ENCODE measurements at regions not wholly inside any gene's neighbourhood (a gene's known extent, or its start where the extent isn't known, plus 50 kb on each side); places are given as distances from the start of the nearest gene placed in this dataset.

GRCh38 chr18:5632041-5632440 lies 88.2 kb upstream of the EPB41L3 start:
- H3K27me3 Mint-ChIP-seq = peaks cover 52% of the 10 kb centered on the region
- H3K4me3 Mint-ChIP-seq = no peak overlapping the region
- H3K9me3 Mint-ChIP-seq = no peaks in the 10 kb centered on the region
- H3K27ac Mint-ChIP-seq = no peak overlapping the region
- peaks cover 3% of the 10 kb centered on the region for H3K4me1 Mint-ChIP-seq
- no peak for DNase-seq
- no peaks in the 10 kb centered on the region for H3K36me3 Mint-ChIP-seq

DNA sequence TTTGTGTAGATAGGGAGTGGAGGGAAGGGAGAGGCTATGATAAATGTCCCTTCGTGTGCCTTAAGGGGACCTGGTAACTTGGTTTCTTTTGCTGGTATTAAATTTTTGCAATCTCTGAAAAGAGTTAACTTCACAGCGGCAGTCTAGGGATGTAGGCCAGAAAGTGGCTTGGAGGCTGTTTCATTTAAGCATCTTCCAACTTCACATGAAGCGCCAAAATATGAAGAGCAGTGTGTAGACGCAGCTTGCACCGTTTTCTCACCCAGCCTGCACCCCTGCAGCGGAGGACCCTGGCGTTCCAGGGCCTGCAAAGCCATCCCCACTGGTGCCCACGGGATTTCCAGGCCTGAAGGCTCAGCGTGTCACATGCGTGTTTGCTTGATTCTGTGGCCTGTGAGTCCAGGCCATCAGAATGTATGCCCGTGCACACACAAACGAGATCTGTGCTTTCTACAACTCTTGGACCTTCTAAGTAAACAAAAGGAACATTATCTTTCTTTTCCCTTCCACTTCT lies 87.2 kb upstream of the EPB41L3 start:
- no peak overlapping the region for H3K4me3 Mint-ChIP-seq
- H3K9me3 Mint-ChIP-seq = no peaks in the 10 kb centered on the region
- no peak overlapping the region for H3K27ac Mint-ChIP-seq
- H3K27me3 Mint-ChIP-seq = peaks cover 48% of the 10 kb centered on the region
- no peaks in the 10 kb centered on the region for H3K36me3 Mint-ChIP-seq
- H3K4me1 Mint-ChIP-seq = peaks cover 3% of the 10 kb centered on the region
- no peak for DNase-seq

GRCh38 chr18:5630057-5630899 lies 86.5 kb upstream of the EPB41L3 start:
- H3K27ac Mint-ChIP-seq = no peak overlapping the region
- H3K4me3 Mint-ChIP-seq = no peak overlapping the region
- peak; percentile 66 for DNase-seq
- H3K27me3 Mint-ChIP-seq = peaks cover 44% of the 10 kb centered on the region
- peaks cover 3% of the 10 kb centered on the region for H3K4me1 Mint-ChIP-seq
- no peaks in the 10 kb centered on the region for H3K9me3 Mint-ChIP-seq
- no peaks in the 10 kb centered on the region for H3K36me3 Mint-ChIP-seq

DNA sequence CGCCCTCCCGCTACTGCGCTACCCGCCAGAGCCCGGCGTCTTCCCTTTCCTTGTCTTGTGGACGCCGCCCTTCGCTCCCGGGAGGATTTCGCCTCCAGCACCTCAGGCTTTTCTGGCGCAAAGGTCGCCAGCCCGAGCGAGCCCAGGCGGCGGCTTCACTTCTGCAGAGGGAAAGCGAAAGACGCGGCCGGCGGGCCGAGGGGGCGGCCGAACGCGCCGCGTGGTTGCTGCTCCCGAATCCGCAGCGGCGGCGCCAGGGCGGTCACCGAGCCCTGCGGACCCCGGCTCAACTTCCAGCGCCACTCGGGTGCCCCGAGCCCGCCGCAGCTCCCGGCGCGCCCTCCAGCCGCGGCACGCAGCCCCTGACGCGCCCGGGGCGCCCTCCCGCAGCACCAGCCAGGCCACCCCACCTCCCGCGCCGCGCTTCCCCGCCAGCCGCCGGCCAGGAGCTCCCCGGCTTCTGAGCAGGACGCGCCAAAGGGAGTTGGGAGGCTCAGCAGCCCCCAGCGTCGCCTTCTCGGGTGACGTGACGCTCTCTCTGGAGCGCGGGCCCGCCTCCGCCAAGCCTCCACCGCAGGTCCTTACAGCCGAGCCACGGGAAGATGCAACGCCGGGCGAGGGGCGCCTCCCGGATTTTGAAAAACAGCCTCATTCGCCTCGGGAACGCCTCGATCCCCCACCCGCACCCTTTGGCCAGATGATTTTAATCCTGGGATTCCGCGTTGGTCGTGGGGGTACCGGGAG lies 84.9 kb upstream of the EPB41L3 start:
- Mint-ChIP-seq H3K27ac (no peak overlapping the region), H3K9me3 (no peaks in the 10 kb centered on the region)

DNA sequence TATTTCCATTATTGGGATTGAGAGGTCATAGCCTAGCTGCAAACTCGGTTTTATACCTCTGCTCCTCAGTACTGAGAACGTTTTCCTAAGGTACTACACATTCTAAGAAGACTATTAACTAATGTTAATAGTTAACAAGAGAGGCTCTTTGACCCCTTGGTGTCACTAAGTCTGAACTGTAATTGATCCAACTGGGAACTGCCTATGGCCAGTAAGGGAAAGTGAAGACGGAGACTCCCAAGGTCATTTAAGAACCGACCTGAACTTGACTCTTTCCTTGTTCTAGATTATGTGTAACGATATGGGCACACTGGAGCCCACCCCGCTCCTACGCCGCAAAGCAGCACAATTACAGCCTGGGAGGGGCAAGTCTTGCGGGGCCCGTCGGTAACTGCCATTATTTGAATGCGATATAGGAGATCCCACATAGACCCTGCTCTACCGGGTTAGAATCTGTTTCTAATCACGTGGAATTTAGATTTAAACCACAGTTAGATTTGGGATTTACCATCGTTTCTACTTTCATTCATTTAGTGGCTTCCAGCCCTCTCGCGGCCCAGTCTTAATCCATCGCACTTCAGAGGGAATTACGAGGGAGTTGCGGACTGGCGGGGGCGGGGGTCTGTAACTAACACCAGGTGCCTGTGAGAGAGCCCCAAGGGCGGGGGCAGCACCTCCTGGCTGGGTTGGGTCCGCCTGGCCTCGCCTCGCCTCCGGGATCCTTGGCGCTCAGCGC lies 84.1 kb upstream of the EPB41L3 start:
- DNase-seq = no peak
- H3K4me3 Mint-ChIP-seq = peak overlapping the region; percentile 33
- no peaks in the 10 kb centered on the region for H3K9me3 Mint-ChIP-seq
- H3K36me3 Mint-ChIP-seq = no peaks in the 10 kb centered on the region
- peaks cover 3% of the 10 kb centered on the region for H3K4me1 Mint-ChIP-seq
- H3K27ac Mint-ChIP-seq = no peak overlapping the region
- peaks cover 40% of the 10 kb centered on the region for H3K27me3 Mint-ChIP-seq

More for the DNA sequence above, 84.9 kb upstream of the EPB41L3 start:
- H3K27me3 Mint-ChIP-seq = peaks cover 42% of the 10 kb centered on the region
- peaks cover 3% of the 10 kb centered on the region for H3K4me1 Mint-ChIP-seq
- DNase-seq = peak; percentile 23
- peak overlapping the region; percentile 49 for H3K4me3 Mint-ChIP-seq
- no peaks in the 10 kb centered on the region for H3K36me3 Mint-ChIP-seq

GRCh38 chr18:5626130-5626880 lies 82.5 kb upstream of the EPB41L3 start:
- Mint-ChIP-seq H3K4me1 (peaks cover 3% of the 10 kb centered on the region), H3K27me3 (peaks cover 39% of the 10 kb centered on the region), H3K9me3 (no peaks in the 10 kb centered on the region), H3K36me3 (no peaks in the 10 kb centered on the region), H3K4me3 (no peak overlapping the region), H3K27ac (no peak overlapping the region)
- DNase-seq = no peak

DNA sequence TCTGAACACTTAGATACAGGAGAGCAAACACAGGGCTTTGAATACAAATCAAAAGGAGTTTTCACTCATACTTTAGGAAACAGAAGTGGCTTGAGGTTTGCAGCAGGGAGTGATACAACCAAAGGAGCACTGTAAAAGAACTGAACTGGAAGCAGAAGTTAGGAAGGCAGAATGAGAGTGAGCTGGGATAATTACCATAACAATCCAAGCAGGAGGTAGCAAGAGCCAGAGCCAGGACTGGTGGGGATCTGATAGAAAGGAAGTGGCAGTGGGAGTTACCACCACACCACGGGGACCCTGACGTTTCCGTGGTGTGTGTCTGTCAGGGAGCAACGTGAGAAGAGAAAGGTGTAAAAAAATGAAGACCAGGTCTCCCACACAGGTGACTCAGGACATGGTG lies 81.3 kb upstream of the EPB41L3 start:
- H3K4me3 Mint-ChIP-seq = no peak overlapping the region
- H3K9me3 Mint-ChIP-seq = no peaks in the 10 kb centered on the region
- peaks cover 36% of the 10 kb centered on the region for H3K27me3 Mint-ChIP-seq
- H3K27ac Mint-ChIP-seq = no peak overlapping the region
- DNase-seq = no peak
- peaks cover 3% of the 10 kb centered on the region for H3K4me1 Mint-ChIP-seq
- H3K36me3 Mint-ChIP-seq = no peaks in the 10 kb centered on the region

- no peaks in the 10 kb centered on the region for H3K4me1 Mint-ChIP-seq
- H3K27ac Mint-ChIP-seq = no peak overlapping the region
- no peaks in the 10 kb centered on the region for H3K36me3 Mint-ChIP-seq
- no peak for DNase-seq
- no peaks in the 10 kb centered on the region for H3K9me3 Mint-ChIP-seq
- H3K4me3 Mint-ChIP-seq = no peak overlapping the region
- peaks cover 21% of the 10 kb centered on the region for H3K27me3 Mint-ChIP-seq
Observed at GRCh38 chr18:5622905-5623304, 79.1 kb upstream of the EPB41L3 start.

DNA sequence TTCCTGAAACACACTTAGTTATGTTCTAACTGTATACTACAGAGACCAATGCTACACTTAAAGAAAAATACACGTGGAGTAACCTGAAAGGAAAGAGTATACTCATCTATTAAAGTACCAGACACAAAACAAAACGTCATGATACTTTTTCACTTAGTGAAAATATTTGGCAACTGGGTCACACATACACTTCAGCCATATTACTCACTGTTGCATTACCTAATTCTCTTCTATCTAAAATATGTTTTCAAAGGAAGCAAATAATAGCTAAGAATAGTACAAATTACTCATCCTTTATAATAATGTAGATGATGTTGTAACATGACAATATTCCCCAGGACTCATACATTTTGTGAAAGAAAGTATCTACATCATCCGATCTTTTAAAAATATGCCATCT lies 76.5 kb upstream of the EPB41L3 start:
- H3K36me3 Mint-ChIP-seq = no peaks in the 10 kb centered on the region
- H3K4me1 Mint-ChIP-seq = no peaks in the 10 kb centered on the region
- H3K4me3 Mint-ChIP-seq = no peak overlapping the region
- no peaks in the 10 kb centered on the region for H3K9me3 Mint-ChIP-seq
- no peak overlapping the region for H3K27ac Mint-ChIP-seq
- no peak for DNase-seq
- H3K27me3 Mint-ChIP-seq = peaks cover 20% of the 10 kb centered on the region

DNA sequence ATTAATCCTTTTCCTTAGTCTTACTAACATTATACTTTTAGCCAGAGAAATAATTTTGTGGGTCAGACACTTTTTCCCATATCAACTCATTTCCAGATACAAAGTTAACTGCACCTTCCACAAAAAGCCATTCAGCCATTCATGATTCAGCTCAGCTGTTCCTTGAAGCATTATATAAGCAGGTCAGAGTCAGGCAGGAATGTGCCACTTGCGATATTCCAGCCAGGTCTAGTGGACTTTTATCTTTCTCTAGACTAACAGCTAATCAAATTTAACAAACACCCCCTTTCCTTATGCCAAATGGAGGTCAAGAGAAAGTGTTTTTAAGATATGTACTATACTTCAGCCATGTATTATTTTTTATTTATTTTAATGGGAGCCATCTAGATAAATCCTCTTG lies 75.6 kb upstream of the EPB41L3 start:
- H3K4me1 Mint-ChIP-seq = no peaks in the 10 kb centered on the region
- H3K4me3 Mint-ChIP-seq = no peak overlapping the region
- DNase-seq = no peak
- no peaks in the 10 kb centered on the region for H3K9me3 Mint-ChIP-seq
- no peak overlapping the region for H3K27ac Mint-ChIP-seq
- H3K36me3 Mint-ChIP-seq = no peaks in the 10 kb centered on the region
- H3K27me3 Mint-ChIP-seq = peaks cover 20% of the 10 kb centered on the region

DNA sequence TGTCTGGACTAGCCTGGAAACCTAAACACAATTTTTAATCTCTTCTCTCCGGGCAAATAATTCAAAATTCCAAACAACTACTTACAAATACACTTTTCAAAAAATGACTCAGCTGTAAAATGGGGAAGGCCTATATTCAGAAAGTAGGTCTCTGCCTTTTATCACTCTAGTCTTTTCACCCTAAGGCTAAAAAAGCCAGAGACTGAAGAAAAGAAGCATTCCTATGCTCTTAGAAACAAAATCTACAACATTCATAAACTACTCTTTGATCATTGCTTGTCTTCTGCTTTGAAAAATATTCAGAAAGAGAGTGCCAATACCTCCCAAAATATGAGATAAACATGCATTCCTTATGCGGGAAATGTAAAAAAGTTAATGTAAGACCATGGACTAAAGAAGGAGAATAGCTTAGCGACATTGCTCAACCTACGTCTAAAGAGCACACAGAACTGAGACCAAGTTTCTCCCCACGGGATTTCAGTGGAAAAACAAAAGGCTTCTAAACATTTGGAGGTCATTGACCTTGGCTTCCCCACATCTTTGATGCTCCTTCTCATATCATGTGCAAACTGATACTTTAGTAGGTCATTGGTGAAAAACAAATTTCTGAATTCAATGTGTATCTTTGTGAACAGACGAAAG lies 74.4 kb upstream of the EPB41L3 start:
- no peak for DNase-seq
- Mint-ChIP-seq H3K27ac (no peak overlapping the region), H3K27me3 (peaks cover 17% of the 10 kb centered on the region), H3K4me3 (no peak overlapping the region), H3K36me3 (no peaks in the 10 kb centered on the region), H3K9me3 (no peaks in the 10 kb centered on the region), H3K4me1 (no peaks in the 10 kb centered on the region)

GRCh38 chr18:5611221-5611620 lies 67.4 kb upstream of the EPB41L3 start:
- DNase-seq = no peak
- Mint-ChIP-seq H3K9me3 (peaks cover 3% of the 10 kb centered on the region), H3K27ac (no peak overlapping the region), H3K36me3 (no peaks in the 10 kb centered on the region), H3K4me1 (peaks cover 3% of the 10 kb centered on the region), H3K27me3 (peaks cover 18% of the 10 kb centered on the region), H3K4me3 (no peak overlapping the region)

DNA sequence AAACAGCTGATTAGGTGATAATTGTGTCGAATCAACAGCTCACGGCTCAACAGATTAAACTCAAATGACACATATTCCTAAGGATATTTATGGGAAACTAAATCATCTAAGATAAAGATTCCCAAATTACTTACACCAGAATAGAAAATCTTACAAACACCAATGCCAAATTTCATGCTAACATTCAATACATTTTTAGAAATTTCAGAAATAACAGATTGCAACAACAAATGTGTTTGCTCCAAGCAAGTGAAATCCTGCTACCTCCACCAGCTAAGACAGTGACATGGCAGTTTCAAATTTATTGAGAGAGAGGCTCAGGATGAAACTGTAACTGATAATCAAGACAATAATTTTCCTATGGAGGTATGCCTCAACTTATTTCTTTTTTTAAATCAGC lies 65.0 kb upstream of the EPB41L3 start:
- peaks cover 18% of the 10 kb centered on the region for H3K27me3 Mint-ChIP-seq
- H3K27ac Mint-ChIP-seq = no peak overlapping the region
- DNase-seq = no peak
- H3K4me1 Mint-ChIP-seq = peaks cover 3% of the 10 kb centered on the region
- no peak overlapping the region for H3K4me3 Mint-ChIP-seq
- no peaks in the 10 kb centered on the region for H3K36me3 Mint-ChIP-seq
- peaks cover 3% of the 10 kb centered on the region for H3K9me3 Mint-ChIP-seq

- Mint-ChIP-seq H3K4me3 (no peak overlapping the region), H3K9me3 (peaks cover 3% of the 10 kb centered on the region), H3K4me1 (peaks cover 3% of the 10 kb centered on the region), H3K27me3 (peaks cover 15% of the 10 kb centered on the region), H3K36me3 (no peaks in the 10 kb centered on the region), H3K27ac (no peak overlapping the region)
- DNase-seq = no peak
Observed at GRCh38 chr18:5606951-5607350, 63.2 kb upstream of the EPB41L3 start.
